K562 (cell line): ENCODE measurements at regions not wholly inside any gene's neighbourhood (a gene's known extent, or its start where the extent isn't known, plus 50 kb on each side); places are given as distances from the start of the nearest gene placed in this dataset.

ENCODE experiments used
- CEBPB ChIP-seq: fragments of 450-650 bp; IDR thresholded peaks from 2 replicates; pipeline ENCODE4 v1.6.1; 2016; ENCODE audit warnings: missing genetic modification characterization, missing compliant biosample characterization
- POLR2G ChIP-seq: fragments of 200-400 bp; formaldehyde crosslinking; IDR thresholded peaks from 2 replicates; pipeline ENCODE4 v1.6.1; 2017; ENCODE audit warnings: low read depth, mild to moderate bottlenecking, antibody characterized with exemption, low read length, moderate library complexity
- SIN3A ChIP-seq, 2 experiments: fragments of 150-350 bp in 1 of 2; IDR thresholded peaks; 2 replicates each; pipeline ENCODE4 v1.6.1; 2011 to 2016; ENCODE audit warnings: borderline replicate concordance in 2 of 2, low read depth in 2 of 2, low read length in 2 of 2, mild to moderate bottlenecking in 2 of 2, moderate library complexity in 2 of 2; ENCODE audit not compliant: control insufficient read depth in 1 of 2
- SMC3 ChIP-seq: conservative IDR thresholded peaks from 2 replicates; pipeline ENCODE4 v1.6.1; 2011; ENCODE audit warnings: low read depth, low read length, improper control_type of control experiment; ENCODE audit not compliant: insufficient read depth
- ZNF282 ChIP-seq: sonication (generic); formaldehyde crosslinking; IDR thresholded peaks from 2 replicates; pipeline ENCODE4 v1.8.1; 2023; ENCODE audit warnings: missing genetic modification reagents
- TF ChIP-seq, protein P1 (sequence below), 3 experiments: IDR thresholded peaks in 2 of 3; conservative IDR thresholded peaks in 1 of 3; 2 replicates each; pipeline ENCODE4 v1.5.1; 2011 to 2012; ENCODE audit warnings: low read length in 3 of 3, mild to moderate bottlenecking in 3 of 3, control low read depth in 2 of 3, improper control_type of control experiment in 1 of 3, inconsistent platforms in 1 of 3, low read depth in 1 of 3, mixed read lengths in 1 of 3, moderate library complexity in 1 of 3; ENCODE audit not compliant: insufficient read depth in 2 of 3
- TF ChIP-seq, protein P2 (sequence below), 2 experiments: fragments of 450-650 bp in 1 of 2; sonication (generic) in 1 of 2; formaldehyde crosslinking in 1 of 2; IDR thresholded peaks in 1 of 2; conservative IDR thresholded peaks in 1 of 2; 2 replicates each; pipeline versions ENCODE4 v1.6.1 to v1.8.1; 2016 to 2023; ENCODE audit warnings: mild to moderate bottlenecking in 2 of 2, moderate library complexity in 2 of 2, inconsistent platforms in 1 of 2, missing genetic modification reagents in 1 of 2

- TF ChIP-seq, protein P1, sequence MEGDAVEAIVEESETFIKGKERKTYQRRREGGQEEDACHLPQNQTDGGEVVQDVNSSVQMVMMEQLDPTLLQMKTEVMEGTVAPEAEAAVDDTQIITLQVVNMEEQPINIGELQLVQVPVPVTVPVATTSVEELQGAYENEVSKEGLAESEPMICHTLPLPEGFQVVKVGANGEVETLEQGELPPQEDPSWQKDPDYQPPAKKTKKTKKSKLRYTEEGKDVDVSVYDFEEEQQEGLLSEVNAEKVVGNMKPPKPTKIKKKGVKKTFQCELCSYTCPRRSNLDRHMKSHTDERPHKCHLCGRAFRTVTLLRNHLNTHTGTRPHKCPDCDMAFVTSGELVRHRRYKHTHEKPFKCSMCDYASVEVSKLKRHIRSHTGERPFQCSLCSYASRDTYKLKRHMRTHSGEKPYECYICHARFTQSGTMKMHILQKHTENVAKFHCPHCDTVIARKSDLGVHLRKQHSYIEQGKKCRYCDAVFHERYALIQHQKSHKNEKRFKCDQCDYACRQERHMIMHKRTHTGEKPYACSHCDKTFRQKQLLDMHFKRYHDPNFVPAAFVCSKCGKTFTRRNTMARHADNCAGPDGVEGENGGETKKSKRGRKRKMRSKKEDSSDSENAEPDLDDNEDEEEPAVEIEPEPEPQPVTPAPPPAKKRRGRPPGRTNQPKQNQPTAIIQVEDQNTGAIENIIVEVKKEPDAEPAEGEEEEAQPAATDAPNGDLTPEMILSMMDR (IDR thresholded peaks at IDR 0.05 in 2 of 3, conservative IDR thresholded peaks at IDR 0.05 in 1 of 3; ENCODE audit: insufficient read depth in 2 of 3, low read depth in 1 of 3, low read length in 3 of 3): peak; percentile 51 to 74 (median 70)
- TF ChIP-seq CEBPB: peak; percentile 20; the same call in 1 of the 2 replicates
- TF ChIP-seq, protein P2, sequence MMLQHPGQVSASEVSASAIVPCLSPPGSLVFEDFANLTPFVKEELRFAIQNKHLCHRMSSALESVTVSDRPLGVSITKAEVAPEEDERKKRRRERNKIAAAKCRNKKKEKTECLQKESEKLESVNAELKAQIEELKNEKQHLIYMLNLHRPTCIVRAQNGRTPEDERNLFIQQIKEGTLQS (IDR thresholded peaks at IDR 0.05): peak; percentile 68; the same call in 1 of the 2 replicates
- TF ChIP-seq, protein P2 (CRISPR knock-in tag; conservative IDR thresholded peaks at IDR 0.05): no peak
- no peak for TF ChIP-seq ZNF282 (CRISPR knock-in tag)
- TF ChIP-seq POLR2G: no peak
- TF ChIP-seq SIN3A (IDR thresholded peaks at IDR 0.05; ENCODE audit: borderline replicate concordance in 2 of 2, control insufficient read depth in 1 of 2, low read depth in 2 of 2, low read length in 2 of 2): no peak
- peak; percentile 23; the same call in 1 of the 2 replicates for TF ChIP-seq SMC3
Measured at GRCh38 chr12:127355061-127355841, 911.7 kb upstream of the TMEM132C start (continued).
